Panc1 (cell line): ENCODE measurements at regions not wholly inside any gene's neighbourhood (a gene's known extent, or its start where the extent isn't known, plus 50 kb on each side); places are given as distances from the start of the nearest gene placed in this dataset.

ENCODE experiments used
- ATAC-seq: fragments of 200-7000 bp; cut with Tn5 transposase; 2 replicates; pipeline ENCODE4 v1.9.1; 2020; ENCODE audit warnings: mild to moderate bottlenecking, moderate library complexity
- BruUV-seq: library from RNA; stranded (reverse); fragments of 400-500 nt; replicated peaks from 2 replicates; lab custom pipeline; 2021; lab: Mats Ljungman, UMichigan
- CTCF ChIA-PET: fragments of 300-600 bp; sonication (Branson Sonifier 250); formaldehyde crosslinking; loops from one replicate; lab custom pipeline; 2022; ENCODE audit warnings: antibody characterized with exemption; lab: Charles Lee
- POLR2A ChIA-PET: fragments of 300-600 bp; sonication (Branson Sonifier 250); formaldehyde crosslinking; loops from one replicate; lab custom pipeline; 2022; ENCODE audit warnings: antibody characterized with exemption; lab: Charles Lee
- DNase-seq: peaks from one replicate; pipeline ENCODE4 v3.0.0-alpha.2; 2010; ENCODE audit warnings: low read depth, low spot score
- H3K27ac ChIP-seq: 2 replicates; pipeline ENCODE4 v1.5.1; 2011; ENCODE audit warnings: mild to moderate bottlenecking, low read length, inconsistent platforms
- H3K27me3 ChIP-seq: fragments of 200-500 bp; sonication (Bioruptor generic); 2 replicates; pipeline ENCODE4 v1.6.0; 2014; ENCODE audit warnings: low read length, inconsistent platforms; ENCODE audit not compliant: control insufficient read depth, insufficient read depth
- H3K36me3 ChIP-seq: fragments of 200-500 bp; sonication (Bioruptor generic); 2 replicates; pipeline ENCODE4 v1.5.1; 2014; ENCODE audit warnings: inconsistent platforms, mild to moderate bottlenecking, low read length, moderate library complexity; ENCODE audit not compliant: control insufficient read depth, insufficient read depth
- H3K4me1 ChIP-seq: 2 replicates; pipeline ENCODE4 v1.5.1; 2011; ENCODE audit warnings: inconsistent platforms, mild to moderate bottlenecking, low read length, moderate library complexity; ENCODE audit not compliant: control insufficient read depth, insufficient read depth
- H3K4me3 ChIP-seq, 2 experiments: 2 replicates each; pipeline ENCODE4 v1.5.1; 2011 to 2012; ENCODE audit warnings: low read depth in 2 of 2, low read length in 2 of 2, mild to moderate bottlenecking in 2 of 2, inconsistent platforms in 1 of 2, moderate library complexity in 1 of 2
- H3K9me3 ChIP-seq: fragments of 200-500 bp; sonication (Bioruptor generic); 2 replicates; pipeline ENCODE4 v1.5.1; 2014; ENCODE audit warnings: low read depth, mild to moderate bottlenecking, inconsistent platforms, low read length, moderate library complexity; ENCODE audit not compliant: control insufficient read depth, insufficient read depth
- POLR2AphosphoS5 ChIP-seq: IDR thresholded peaks from 2 replicates; pipeline ENCODE4 v1.6.1; 2012; ENCODE audit warnings: mild to moderate bottlenecking, low read depth, low read length, moderate library complexity
- REST ChIP-seq, 2 experiments: IDR thresholded peaks; 2 replicates each; pipeline ENCODE4 v1.6.1; 2011 to 2012; ENCODE audit warnings: low read depth in 2 of 2, control low read depth in 1 of 2, low read length in 1 of 2, mild to moderate bottlenecking in 1 of 2, moderate library complexity in 1 of 2; ENCODE audit not compliant: insufficient read depth in 1 of 2
- SIN3A ChIP-seq: IDR thresholded peaks from 2 replicates; pipeline ENCODE4 v1.6.1; 2012; ENCODE audit warnings: low read depth, mild to moderate bottlenecking, low read length, moderate library complexity, borderline replicate concordance; ENCODE audit not compliant: insufficient read depth
- TCF7L2 ChIP-seq: IDR thresholded peaks from 2 replicates; pipeline ENCODE4 v1.6.1; 2011; ENCODE audit warnings: mild to moderate bottlenecking, low read depth, low read length, inconsistent platforms
- in situ Hi-C: cut with HindIII; loops from 2 replicates; pipeline ENCODE4 v1.10.0; 2016; ENCODE audit warnings: low sequenced_read_pairs, low pct_unique_long_range_greater_than_20kb
- intact Hi-C: fragments of 100-400 bp; cut with micrococcal nuclease; formaldehyde crosslinking; loops from one replicate; pipeline ENCODE4 v1.10.0; 2022; ENCODE audit not compliant: unreplicated experiment
- TF ChIP-seq, protein P1 (sequence below): fragments of 450-650 bp; IDR thresholded peaks from 2 replicates; pipeline ENCODE4 v1.5.1; 2017; ENCODE audit warnings: mild to moderate bottlenecking

- Histone ChIP-seq H3K36me3 (no peaks in the 10 kb centered on the region), H3K27ac (no peak overlapping the region), H3K27me3 (no peaks in the 10 kb centered on the region), H3K4me1 (no peaks in the 10 kb centered on the region; the same call in 1 of the 2 replicates), H3K9me3 (no peaks in the 10 kb centered on the region), H3K4me3 (no peak overlapping the region)
- BruUV-seq, result no TSS peak
- in situ Hi-C loops (no loop called here), intact Hi-C loops (no loop called here)
- DNase-seq, result no peak
- POLR2A ChIA-PET, result no interaction called here
- ATAC-seq, result no peak
- CTCF ChIA-PET, result no interaction called here
- no peak for TF ChIP-seq SIN3A
- no peak for TF ChIP-seq REST (IDR thresholded peaks at IDR 0.05; ENCODE audit: insufficient read depth in 1 of 2, low read depth in 2 of 2, low read length in 1 of 2)
- no peak for TF ChIP-seq TCF7L2
- no peak for TF ChIP-seq POLR2AphosphoS5
- TF ChIP-seq, protein P1, sequence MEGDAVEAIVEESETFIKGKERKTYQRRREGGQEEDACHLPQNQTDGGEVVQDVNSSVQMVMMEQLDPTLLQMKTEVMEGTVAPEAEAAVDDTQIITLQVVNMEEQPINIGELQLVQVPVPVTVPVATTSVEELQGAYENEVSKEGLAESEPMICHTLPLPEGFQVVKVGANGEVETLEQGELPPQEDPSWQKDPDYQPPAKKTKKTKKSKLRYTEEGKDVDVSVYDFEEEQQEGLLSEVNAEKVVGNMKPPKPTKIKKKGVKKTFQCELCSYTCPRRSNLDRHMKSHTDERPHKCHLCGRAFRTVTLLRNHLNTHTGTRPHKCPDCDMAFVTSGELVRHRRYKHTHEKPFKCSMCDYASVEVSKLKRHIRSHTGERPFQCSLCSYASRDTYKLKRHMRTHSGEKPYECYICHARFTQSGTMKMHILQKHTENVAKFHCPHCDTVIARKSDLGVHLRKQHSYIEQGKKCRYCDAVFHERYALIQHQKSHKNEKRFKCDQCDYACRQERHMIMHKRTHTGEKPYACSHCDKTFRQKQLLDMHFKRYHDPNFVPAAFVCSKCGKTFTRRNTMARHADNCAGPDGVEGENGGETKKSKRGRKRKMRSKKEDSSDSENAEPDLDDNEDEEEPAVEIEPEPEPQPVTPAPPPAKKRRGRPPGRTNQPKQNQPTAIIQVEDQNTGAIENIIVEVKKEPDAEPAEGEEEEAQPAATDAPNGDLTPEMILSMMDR, result no peak
Measured at GRCh38 chr14:34065236-34065635, 114.4 kb upstream of the EGLN3 start.

GRCh38 chr14:34064349-34064748 lies 113.5 kb upstream of the EGLN3 start:
- no peak overlapping the region for H3K4me3 ChIP-seq
- no peaks in the 10 kb centered on the region for H3K9me3 ChIP-seq
- intact Hi-C loops, result no loop called here
- H3K36me3 ChIP-seq, result no peaks in the 10 kb centered on the region
- ChIA-PET CTCF (no interaction called here), POLR2A (no interaction called here)
- no peak for TF ChIP-seq REST (IDR thresholded peaks at IDR 0.05; ENCODE audit: insufficient read depth in 1 of 2, low read depth in 2 of 2, low read length in 1 of 2)
- H3K27me3 ChIP-seq, result no peaks in the 10 kb centered on the region
- in situ Hi-C loops, result no loop called here
- H3K27ac ChIP-seq, result no peak overlapping the region
- DNase-seq (no peak), ATAC-seq (no peak)
- H3K4me1 ChIP-seq, result peaks cover 2% of the 10 kb centered on the region
- no TSS peak for BruUV-seq
